Nephron (organoid): ENCODE measurements at regions not wholly inside any gene's neighbourhood (a gene's known extent, or its start where the extent isn't known, plus 50 kb on each side); places are given as distances from the start of the nearest gene placed in this dataset.

Experiments used
- H3K27ac Mint-ChIP-seq, 3 experiments: 2 replicates each; pipeline ENCODE4 v1.8.0; 2020; ENCODE audit warnings: mixed read lengths in 3 of 3, mild to moderate bottlenecking in 2 of 3, moderate library complexity in 1 of 3
- H3K27me3 Mint-ChIP-seq: 2 replicates; pipeline ENCODE4 v1.8.0; 2021; ENCODE audit warnings: low read depth, mild to moderate bottlenecking, moderate library complexity, mixed read lengths
- H3K36me3 Mint-ChIP-seq: 2 replicates; pipeline ENCODE4 v1.8.0; 2020; ENCODE audit warnings: low read depth, mixed read lengths
- H3K4me1 Mint-ChIP-seq: 2 replicates; pipeline ENCODE4 v1.8.0; 2020; ENCODE audit warnings: mixed read lengths
- H3K4me3 Mint-ChIP-seq, 3 experiments: 2 replicates each; pipeline ENCODE4 v1.8.0; 2020; ENCODE audit warnings: mild to moderate bottlenecking in 3 of 3, mixed read lengths in 3 of 3, moderate library complexity in 2 of 3
- H3K9me3 Mint-ChIP-seq: 2 replicates; pipeline ENCODE4 v1.8.0; 2020; ENCODE audit warnings: mixed read lengths
- TF ChIP-seq, protein P1 (sequence below), 3 experiments: fragments of 200-600 bp; sonication (generic); IDR thresholded peaks; one replicate each; pipeline ENCODE4 v1.5.0; 2021; ENCODE audit warnings: antibody characterized with exemption in 3 of 3; ENCODE audit not compliant: unreplicated experiment in 3 of 3

DNA sequence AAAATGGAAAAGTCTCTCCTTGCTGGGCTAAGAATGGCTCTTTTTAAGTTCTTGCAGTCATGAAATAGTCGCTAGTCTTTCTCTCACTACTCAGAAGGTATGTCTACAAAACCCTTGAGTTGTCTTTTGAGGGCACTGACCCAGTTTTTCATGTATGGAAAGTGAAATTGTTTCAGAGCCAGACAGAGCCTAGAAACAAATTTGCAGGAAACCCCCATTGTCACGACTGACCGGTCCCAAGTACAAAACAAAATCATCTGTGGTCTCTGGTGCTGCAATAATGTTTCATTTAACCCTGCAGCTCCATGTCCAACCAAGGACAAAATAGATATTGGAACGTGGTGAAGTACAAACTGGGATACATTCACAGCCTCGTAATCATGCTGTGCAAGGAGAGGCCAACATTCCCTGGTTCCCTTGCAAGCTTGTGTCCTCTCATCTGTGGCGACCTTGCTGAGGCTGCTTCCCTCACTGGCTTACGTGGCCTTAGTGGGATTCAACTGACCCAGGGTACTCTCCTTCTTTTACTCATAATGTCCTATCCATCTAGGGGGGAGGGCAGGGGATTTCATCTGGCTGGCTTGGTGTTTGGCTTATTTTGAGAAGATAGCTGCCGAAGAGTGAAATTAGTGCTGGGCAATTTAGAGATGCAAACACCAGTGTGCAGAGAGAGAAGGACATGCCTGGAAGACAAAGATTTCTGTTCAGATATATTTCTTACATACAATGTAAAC, 172.5 kb downstream of the IPMK start:
- Mint-ChIP-seq H3K27me3 (no peaks in the 10 kb centered on the region), H3K9me3 (no peaks in the 10 kb centered on the region)

DNA sequence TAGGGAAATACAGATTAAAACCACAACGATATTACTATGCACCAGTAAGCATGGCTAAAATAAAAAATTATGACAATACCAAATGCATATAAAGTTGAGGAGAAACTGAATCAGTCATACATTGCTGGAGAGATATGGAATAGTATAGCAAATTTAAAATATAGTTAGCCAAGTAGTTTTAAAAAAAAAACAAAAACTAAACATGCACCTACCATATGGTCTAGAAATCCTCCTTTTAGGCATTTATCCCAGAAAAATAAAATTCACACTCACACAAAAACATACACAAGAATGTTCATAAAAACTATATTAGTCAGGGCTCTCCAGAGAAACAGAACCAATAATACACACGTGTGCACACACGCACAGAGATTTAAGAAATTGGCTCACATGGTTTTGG, 175.8 kb downstream of the IPMK start:
- no peaks in the 10 kb centered on the region for H3K27me3 Mint-ChIP-seq
- TF ChIP-seq, protein P1, sequence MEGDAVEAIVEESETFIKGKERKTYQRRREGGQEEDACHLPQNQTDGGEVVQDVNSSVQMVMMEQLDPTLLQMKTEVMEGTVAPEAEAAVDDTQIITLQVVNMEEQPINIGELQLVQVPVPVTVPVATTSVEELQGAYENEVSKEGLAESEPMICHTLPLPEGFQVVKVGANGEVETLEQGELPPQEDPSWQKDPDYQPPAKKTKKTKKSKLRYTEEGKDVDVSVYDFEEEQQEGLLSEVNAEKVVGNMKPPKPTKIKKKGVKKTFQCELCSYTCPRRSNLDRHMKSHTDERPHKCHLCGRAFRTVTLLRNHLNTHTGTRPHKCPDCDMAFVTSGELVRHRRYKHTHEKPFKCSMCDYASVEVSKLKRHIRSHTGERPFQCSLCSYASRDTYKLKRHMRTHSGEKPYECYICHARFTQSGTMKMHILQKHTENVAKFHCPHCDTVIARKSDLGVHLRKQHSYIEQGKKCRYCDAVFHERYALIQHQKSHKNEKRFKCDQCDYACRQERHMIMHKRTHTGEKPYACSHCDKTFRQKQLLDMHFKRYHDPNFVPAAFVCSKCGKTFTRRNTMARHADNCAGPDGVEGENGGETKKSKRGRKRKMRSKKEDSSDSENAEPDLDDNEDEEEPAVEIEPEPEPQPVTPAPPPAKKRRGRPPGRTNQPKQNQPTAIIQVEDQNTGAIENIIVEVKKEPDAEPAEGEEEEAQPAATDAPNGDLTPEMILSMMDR (IDR thresholded peaks at IDR 0.05; ENCODE audit: unreplicated experiment in 3 of 3): no peak
- no peaks in the 10 kb centered on the region for H3K9me3 Mint-ChIP-seq
- H3K4me3 Mint-ChIP-seq: no peak overlapping the region
- no peaks in the 10 kb centered on the region for H3K36me3 Mint-ChIP-seq
- no peak overlapping the region for H3K27ac Mint-ChIP-seq
- H3K4me1 Mint-ChIP-seq: no peaks in the 10 kb centered on the region

More for the DNA sequence above, 172.5 kb downstream of the IPMK start:
- no peaks in the 10 kb centered on the region for H3K36me3 Mint-ChIP-seq
- H3K4me1 Mint-ChIP-seq: no peaks in the 10 kb centered on the region
- no peak overlapping the region for H3K4me3 Mint-ChIP-seq
- no peak overlapping the region for H3K27ac Mint-ChIP-seq
- TF ChIP-seq, protein P1 (IDR thresholded peaks at IDR 0.05; ENCODE audit: unreplicated experiment in 3 of 3): no peak

GRCh38 chr10:58089739-58090138, 178.0 kb downstream of the IPMK start:
- no peaks in the 10 kb centered on the region for H3K27me3 Mint-ChIP-seq
- no peaks in the 10 kb centered on the region for H3K4me1 Mint-ChIP-seq
- TF ChIP-seq, protein P1 (IDR thresholded peaks at IDR 0.05; ENCODE audit: unreplicated experiment in 3 of 3): no peak
- H3K36me3 Mint-ChIP-seq: no peaks in the 10 kb centered on the region
- H3K27ac Mint-ChIP-seq: no peak overlapping the region
- no peaks in the 10 kb centered on the region for H3K9me3 Mint-ChIP-seq
- H3K4me3 Mint-ChIP-seq: no peak overlapping the region

DNA sequence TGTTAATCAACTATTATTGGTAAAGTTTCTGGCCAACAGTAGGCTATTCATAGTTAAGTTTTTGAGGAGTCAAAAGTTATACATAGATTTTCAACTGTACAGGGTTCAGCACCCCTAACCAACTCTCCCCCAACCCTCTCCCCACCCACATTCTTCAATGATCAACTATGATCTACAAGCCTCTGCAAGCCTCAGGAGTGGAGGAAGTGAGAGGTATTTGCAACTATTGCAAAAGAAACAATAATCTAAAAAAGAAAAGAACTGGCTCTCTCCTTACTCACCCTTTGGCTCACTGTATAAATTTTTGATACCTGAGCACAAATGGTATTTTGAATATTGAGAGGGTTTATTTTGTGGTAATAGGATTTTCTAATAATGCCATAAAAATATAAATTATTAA, 179.8 kb downstream of the IPMK start:
- H3K36me3 Mint-ChIP-seq: no peaks in the 10 kb centered on the region

DNA sequence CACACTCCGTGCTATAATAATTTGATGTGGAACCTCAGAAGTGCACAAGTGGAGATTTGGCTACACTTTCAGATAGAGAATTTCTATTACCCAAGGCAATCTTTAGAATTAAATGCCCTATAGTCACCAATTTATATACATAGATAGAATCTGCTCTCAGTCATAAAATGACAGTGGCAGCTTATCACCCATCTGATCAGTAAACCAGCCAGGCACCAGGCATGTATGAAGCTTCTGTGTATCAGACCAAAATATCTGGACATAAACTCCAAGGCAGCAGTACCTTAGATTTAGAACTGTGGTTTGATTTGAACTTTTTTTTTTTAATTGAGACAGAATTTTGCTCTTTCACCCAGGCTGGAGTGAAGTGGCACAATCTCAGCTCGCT, 180.9 kb downstream of the IPMK start:
- TF ChIP-seq, protein P1 (IDR thresholded peaks at IDR 0.05; ENCODE audit: unreplicated experiment in 3 of 3): no peak
- Mint-ChIP-seq H3K4me1 (no peaks in the 10 kb centered on the region), H3K27me3 (no peaks in the 10 kb centered on the region), H3K9me3 (no peaks in the 10 kb centered on the region), H3K36me3 (no peaks in the 10 kb centered on the region), H3K4me3 (no peak overlapping the region), H3K27ac (no peak overlapping the region)

More for the DNA sequence above, 179.8 kb downstream of the IPMK start:
- TF ChIP-seq, protein P1 (IDR thresholded peaks at IDR 0.05; ENCODE audit: unreplicated experiment in 3 of 3): no peak
- H3K27ac Mint-ChIP-seq: no peak overlapping the region
- no peak overlapping the region for H3K4me3 Mint-ChIP-seq
- no peaks in the 10 kb centered on the region for H3K9me3 Mint-ChIP-seq
- H3K27me3 Mint-ChIP-seq: no peaks in the 10 kb centered on the region
- no peaks in the 10 kb centered on the region for H3K4me1 Mint-ChIP-seq

DNA sequence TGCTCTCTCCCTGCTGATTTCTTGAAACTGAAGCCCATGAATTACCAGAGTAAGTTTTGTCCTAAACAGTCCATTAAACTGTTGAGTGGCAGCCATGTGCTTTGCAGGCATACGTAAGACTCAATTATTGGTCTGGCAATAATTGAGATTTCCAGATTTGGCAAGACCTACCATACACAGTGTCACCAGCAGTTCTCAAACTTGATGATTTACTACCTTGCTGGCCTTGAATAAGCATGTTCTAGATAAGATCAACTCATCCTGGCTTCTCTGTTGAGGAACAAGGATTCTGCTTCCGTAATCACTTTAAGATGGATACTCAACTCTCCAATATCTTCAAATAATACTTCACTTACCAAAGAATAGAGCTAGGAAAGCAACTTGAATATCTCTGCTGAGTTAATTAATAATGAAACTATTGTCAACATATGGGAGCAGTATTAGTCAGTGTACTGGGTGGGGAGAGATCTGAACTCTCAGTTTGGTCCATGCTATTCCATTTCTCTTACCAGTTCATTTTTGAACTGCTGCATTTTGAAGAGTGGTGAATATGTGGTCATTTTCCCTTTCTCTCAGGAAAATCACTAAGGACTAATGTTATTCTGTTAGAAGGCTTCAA, 181.4 kb downstream of the IPMK start:
- H3K27ac Mint-ChIP-seq: no peak overlapping the region
- no peak overlapping the region for H3K4me3 Mint-ChIP-seq
- no peaks in the 10 kb centered on the region for H3K36me3 Mint-ChIP-seq
- no peaks in the 10 kb centered on the region for H3K9me3 Mint-ChIP-seq
- no peaks in the 10 kb centered on the region for H3K4me1 Mint-ChIP-seq
- H3K27me3 Mint-ChIP-seq: no peaks in the 10 kb centered on the region
- TF ChIP-seq, protein P1 (IDR thresholded peaks at IDR 0.05; ENCODE audit: unreplicated experiment in 3 of 3): no peak
